ENCODE measurements at regions not wholly inside any gene's neighbourhood (a gene's known extent, or its start where the extent isn't known, plus 50 kb on each side); places are given as distances from the start of the nearest gene placed in this dataset.

GRCh38 chr6:114941078-114941477, 598.3 kb upstream of the HS3ST5 start:
- TF ChIP-seq CTCF (IDR thresholded peaks at IDR 0.05) (no peak), FOXM1 (IDR thresholded peaks at IDR 0.05; ENCODE audit: low read depth) (no peak), IRF3 (IDR thresholded peaks at IDR 0.05; ENCODE audit: low read depth, low read length) (no peak), USF1 (IDR thresholded peaks at IDR 0.05; ENCODE audit: borderline replicate concordance, low read depth) (no peak), MXI1 (IDR thresholded peaks at IDR 0.05; ENCODE audit: low read depth, low read length) (no peak), REST (IDR thresholded peaks at IDR 0.05; ENCODE audit: low read depth, low read length) (no peak), TCF12 (IDR thresholded peaks at IDR 0.05) (no peak), USF2 (IDR thresholded peaks at IDR 0.05; ENCODE audit: borderline replicate concordance, low read depth, low read length) (no peak)

Measured in SK-N-SH (cell line).